Neutrophil (primary cell): ENCODE measurements at regions not wholly inside any gene's neighbourhood (a gene's known extent, or its start where the extent isn't known, plus 50 kb on each side); places are given as distances from the start of the nearest gene placed in this dataset.
"Not testable (repeated sequence)": the region's sequence is repeated elsewhere in the genome, so short reads cannot be mapped to it uniquely, and the experiment has no call there.

Source experiments
- H3K27ac ChIP-seq: fragments of 200-600 bp; sonication (generic); 2 replicates; pipeline ENCODE4 v1.5.1; 2016; ENCODE audit warnings: mild to moderate bottlenecking, moderate library complexity
- H3K27me3 ChIP-seq: fragments of 200-600 bp; sonication (generic); 2 replicates; pipeline ENCODE4 v1.6.0; 2016; ENCODE audit warnings: mild to moderate bottlenecking
- H3K36me3 ChIP-seq: fragments of 200-600 bp; sonication (generic); 2 replicates; pipeline ENCODE4 v1.5.1; 2017
- H3K4me1 ChIP-seq, 2 experiments: fragments of 200-600 bp in 1 of 2; sonication (generic) in 1 of 2; 1 replicate in 1 of 2; 2 replicates in 1 of 2; pipeline versions ENCODE4 v1.5.1 to v1.6.1; 2013 to 2016; ENCODE audit warnings: low read depth in 1 of 2, low read length in 1 of 2, mild to moderate bottlenecking in 1 of 2, moderate library complexity in 1 of 2; ENCODE audit not compliant: control insufficient read depth in 1 of 2, insufficient read depth in 1 of 2
- H3K4me3 ChIP-seq, 2 experiments: fragments of 200-600 bp in 1 of 2; sonication (generic) in 1 of 2; 1 replicate in 1 of 2; 2 replicates in 1 of 2; pipeline ENCODE4 v1.5.1; 2013 to 2016; ENCODE audit warnings: low read depth in 1 of 2, low read length in 1 of 2, mild to moderate bottlenecking in 1 of 2, moderate library complexity in 1 of 2
- H3K9me3 ChIP-seq: fragments of 200-600 bp; sonication (generic); 2 replicates; pipeline ENCODE4 v1.5.1; 2016
- TF ChIP-seq, protein P1 (sequence below): fragments of 200-600 bp; sonication (generic); IDR thresholded peaks from 2 replicates; pipeline ENCODE4 v1.5.1; 2016; ENCODE audit warnings: antibody characterized with exemption

DNA sequence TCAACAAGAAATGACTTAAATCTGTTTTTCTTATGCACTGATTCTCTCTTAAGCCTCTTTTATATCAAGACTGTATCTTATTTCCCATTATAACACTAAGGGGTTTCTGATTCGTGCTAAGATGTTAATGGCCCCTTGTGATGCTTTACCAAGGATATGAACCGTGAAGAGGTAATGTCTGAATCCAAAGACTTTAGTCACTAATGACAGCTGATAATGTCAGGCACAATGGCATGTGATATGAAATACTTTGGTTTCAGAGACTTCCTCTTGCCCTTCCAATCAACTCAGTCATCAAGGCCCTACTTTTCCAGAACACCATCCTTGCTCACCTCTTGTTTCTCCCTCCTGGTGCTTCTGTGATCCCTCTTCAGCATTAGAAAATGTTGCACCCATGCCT, 262.8 kb downstream of the KCNE4 start:
- Histone ChIP-seq H3K27me3 (no peaks in the 10 kb centered on the region), H3K4me1 (no peaks in the 10 kb centered on the region), H3K4me3 (no peak overlapping the region), H3K9me3 (no peaks in the 10 kb centered on the region), H3K36me3 (no peaks in the 10 kb centered on the region), H3K27ac (no peak overlapping the region)
- TF ChIP-seq, protein P1, sequence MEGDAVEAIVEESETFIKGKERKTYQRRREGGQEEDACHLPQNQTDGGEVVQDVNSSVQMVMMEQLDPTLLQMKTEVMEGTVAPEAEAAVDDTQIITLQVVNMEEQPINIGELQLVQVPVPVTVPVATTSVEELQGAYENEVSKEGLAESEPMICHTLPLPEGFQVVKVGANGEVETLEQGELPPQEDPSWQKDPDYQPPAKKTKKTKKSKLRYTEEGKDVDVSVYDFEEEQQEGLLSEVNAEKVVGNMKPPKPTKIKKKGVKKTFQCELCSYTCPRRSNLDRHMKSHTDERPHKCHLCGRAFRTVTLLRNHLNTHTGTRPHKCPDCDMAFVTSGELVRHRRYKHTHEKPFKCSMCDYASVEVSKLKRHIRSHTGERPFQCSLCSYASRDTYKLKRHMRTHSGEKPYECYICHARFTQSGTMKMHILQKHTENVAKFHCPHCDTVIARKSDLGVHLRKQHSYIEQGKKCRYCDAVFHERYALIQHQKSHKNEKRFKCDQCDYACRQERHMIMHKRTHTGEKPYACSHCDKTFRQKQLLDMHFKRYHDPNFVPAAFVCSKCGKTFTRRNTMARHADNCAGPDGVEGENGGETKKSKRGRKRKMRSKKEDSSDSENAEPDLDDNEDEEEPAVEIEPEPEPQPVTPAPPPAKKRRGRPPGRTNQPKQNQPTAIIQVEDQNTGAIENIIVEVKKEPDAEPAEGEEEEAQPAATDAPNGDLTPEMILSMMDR = no peak

DNA sequence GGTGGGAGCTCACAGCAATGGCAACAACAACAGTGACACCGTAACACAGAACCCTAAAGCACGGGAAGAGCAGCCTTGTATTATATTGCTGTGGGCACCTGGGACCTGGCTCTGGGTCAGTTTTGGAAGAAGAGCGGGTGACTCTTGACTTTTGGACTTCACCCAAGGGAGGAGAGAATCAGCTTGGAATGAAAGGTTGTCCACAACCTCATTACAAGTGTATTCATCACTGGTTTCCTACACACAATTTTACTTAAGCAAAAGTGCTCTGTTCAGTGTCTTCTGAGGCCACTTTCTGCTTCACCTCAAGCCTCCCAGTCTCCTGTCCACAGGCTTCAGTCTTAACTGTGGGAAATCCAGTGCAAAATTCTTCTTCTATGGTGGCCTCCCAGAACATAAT, 263.8 kb downstream of the KCNE4 start:
- Histone ChIP-seq H3K27me3 (no peaks in the 10 kb centered on the region), H3K36me3 (no peaks in the 10 kb centered on the region), H3K4me3 (no peak overlapping the region), H3K9me3 (no peaks in the 10 kb centered on the region), H3K27ac (no peak overlapping the region), H3K4me1 (no peaks in the 10 kb centered on the region)
- TF ChIP-seq, protein P1 = no peak

DNA sequence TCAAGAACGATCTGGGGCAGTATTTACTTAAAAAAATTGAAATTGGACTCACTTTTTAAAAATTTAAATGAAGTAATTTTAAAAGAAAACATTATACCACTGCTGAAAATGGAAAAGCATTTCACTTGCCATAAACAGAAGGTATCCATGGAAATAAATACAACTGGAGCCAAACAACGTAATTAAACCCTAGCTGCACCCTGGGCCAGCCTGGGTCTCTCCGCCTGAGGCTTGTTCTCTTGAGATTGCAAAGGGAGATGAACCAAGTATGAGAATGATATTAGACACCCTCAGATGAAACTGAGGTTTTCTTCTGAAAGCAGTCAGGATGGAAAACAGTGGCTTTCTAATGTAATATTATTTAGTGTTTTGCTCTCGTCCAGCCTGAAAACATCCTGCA, 264.4 kb downstream of the KCNE4 start:
- no peaks in the 10 kb centered on the region for H3K4me1 ChIP-seq
- H3K36me3 ChIP-seq = no peaks in the 10 kb centered on the region
- TF ChIP-seq, protein P1 = no peak
- no peak overlapping the region for H3K4me3 ChIP-seq
- H3K9me3 ChIP-seq = no peaks in the 10 kb centered on the region
- H3K27ac ChIP-seq = no peak overlapping the region
- H3K27me3 ChIP-seq = no peaks in the 10 kb centered on the region

DNA sequence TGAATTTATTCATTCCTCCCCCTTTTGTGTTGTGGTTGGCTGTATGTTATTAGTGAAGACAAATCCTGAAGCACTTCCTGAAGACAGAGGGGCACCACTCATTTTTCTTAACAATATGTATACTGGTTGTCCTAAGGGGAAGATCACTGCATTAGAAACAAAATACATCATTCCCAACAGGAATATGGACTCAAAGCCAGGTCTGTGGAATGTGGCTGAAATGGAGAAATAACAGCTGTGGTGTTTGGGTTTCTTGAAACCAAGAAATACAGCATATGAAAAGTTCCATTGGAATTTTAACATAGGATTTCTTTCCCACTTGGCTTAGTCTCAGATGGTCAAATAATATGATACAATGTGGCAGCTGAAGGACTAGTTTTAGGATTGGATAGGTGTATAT, 267.6 kb downstream of the KCNE4 start:
- Histone ChIP-seq H3K27ac (no peak overlapping the region), H3K4me1 (no peaks in the 10 kb centered on the region), H3K9me3 (no peaks in the 10 kb centered on the region), H3K4me3 (no peak overlapping the region), H3K27me3 (no peaks in the 10 kb centered on the region), H3K36me3 (no peaks in the 10 kb centered on the region)
- TF ChIP-seq, protein P1 = no peak

DNA sequence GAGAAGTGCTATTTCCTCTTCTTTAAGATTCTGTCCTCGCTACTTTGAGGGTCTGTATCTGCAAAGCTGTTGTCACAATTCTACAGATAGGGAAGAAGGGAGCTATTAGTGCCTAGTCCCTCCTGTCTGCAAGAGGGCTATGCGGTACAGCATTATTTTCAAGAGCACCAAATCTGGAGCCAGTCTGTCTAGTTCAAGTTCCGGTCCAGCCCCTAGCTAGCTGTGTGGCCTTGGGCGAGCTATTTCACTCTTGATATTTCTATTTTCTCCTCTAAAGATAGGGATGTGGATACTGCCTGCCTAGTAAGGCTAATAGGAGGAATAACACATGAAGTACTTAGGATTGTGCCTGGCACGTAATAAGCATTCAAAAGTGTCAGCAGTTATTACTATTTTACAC, 272.4 kb downstream of the KCNE4 start:
- H3K4me1 ChIP-seq = no peaks in the 10 kb centered on the region
- H3K4me3 ChIP-seq = no peak overlapping the region
- no peaks in the 10 kb centered on the region for H3K9me3 ChIP-seq
- TF ChIP-seq, protein P1 = no peak
- no peaks in the 10 kb centered on the region for H3K27me3 ChIP-seq
- H3K27ac ChIP-seq = no peak overlapping the region
- H3K36me3 ChIP-seq = no peaks in the 10 kb centered on the region

DNA sequence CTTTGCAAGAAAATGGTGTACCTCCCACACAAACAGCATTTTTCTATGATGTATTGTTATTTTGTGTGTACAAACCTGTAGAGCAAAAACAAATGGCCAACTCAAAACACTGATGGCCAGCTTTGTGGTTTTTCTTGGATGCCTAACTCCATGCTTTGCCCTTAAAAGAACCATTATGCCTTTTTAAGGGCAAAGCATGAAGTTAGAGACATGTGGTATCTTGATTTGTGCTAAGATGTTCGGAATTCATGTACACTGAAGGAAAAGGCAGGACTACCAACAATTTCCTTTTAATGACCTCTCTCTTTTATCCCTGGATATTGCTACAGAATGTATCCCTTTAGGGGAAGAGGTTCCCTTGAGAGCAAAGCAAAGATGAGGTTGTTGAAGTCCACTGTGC, 273.6 kb downstream of the SCG2 start:
- Histone ChIP-seq H3K4me3 (no peak overlapping the region), H3K9me3 (no peaks in the 10 kb centered on the region), H3K36me3 (no peaks in the 10 kb centered on the region), H3K27me3 (no peaks in the 10 kb centered on the region), H3K27ac (no peak overlapping the region), H3K4me1 (no peaks in the 10 kb centered on the region)
- TF ChIP-seq, protein P1 = no peak

DNA sequence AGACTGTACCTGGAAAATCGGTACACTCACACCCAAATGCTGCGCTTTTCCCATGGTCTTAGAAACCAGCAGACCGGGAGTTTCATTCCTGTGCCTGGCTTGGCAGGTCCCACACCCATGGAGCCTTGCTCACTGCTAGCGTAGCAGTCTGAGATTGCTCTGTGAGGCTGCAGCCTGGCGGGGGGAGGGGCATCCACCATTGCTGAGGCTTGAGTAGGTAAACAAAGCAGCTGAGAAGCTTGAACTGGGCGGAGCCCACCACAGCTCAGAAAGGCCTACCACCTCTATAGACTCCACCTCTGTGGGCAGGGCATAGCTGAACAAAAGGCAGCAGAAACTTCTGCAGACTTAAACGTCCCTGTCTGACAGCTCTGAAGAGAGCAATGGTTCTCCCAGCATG, 271.4 kb downstream of the SCG2 start:
- H3K36me3 ChIP-seq, H3K9me3 ChIP-seq, H3K27ac ChIP-seq, H3K4me1 ChIP-seq, H3K4me3 ChIP-seq, H3K27me3 ChIP-seq: not testable (repeated sequence)
